Amniotic epithelial cell (primary cell): ENCODE measurements at regions not wholly inside any gene's neighbourhood (a gene's known extent, or its start where the extent isn't known, plus 50 kb on each side); places are given as distances from the start of the nearest gene placed in this dataset.

Source experiments
- DNase-seq: peaks from one replicate; pipeline ENCODE4 v3.0.0-alpha.2; 2010; ENCODE audit warnings: low read depth

- no peak for DNase-seq
Observed at GRCh38 chr2:58664523-58665151, 423.5 kb upstream of the FANCL start.

- peak; percentile 3 for DNase-seq
Observed at GRCh38 chr2:58660046-58660445, 418.9 kb upstream of the FANCL start.

GRCh38 chr2:58655152-58655551 is 414.0 kb upstream of the FANCL start:
- no peak for DNase-seq

- DNase-seq = peak; percentile 22
Observed at GRCh38 chr2:58651930-58652329, 410.8 kb upstream of the FANCL start.

GRCh38 chr2:58650781-58651180 is 409.7 kb upstream of the FANCL start:
- peak; percentile 61 for DNase-seq

GRCh38 chr2:58649756-58650155 is 408.6 kb upstream of the FANCL start:
- DNase-seq = peak; percentile 37

GRCh38 chr2:58645017-58645416 is 403.9 kb upstream of the FANCL start:
- no peak for DNase-seq

- DNase-seq = no peak
Observed at GRCh38 chr2:58644451-58644850, 403.3 kb upstream of the FANCL start.

GRCh38 chr2:58641001-58641400 is 399.9 kb upstream of the FANCL start:
- no peak for DNase-seq

GRCh38 chr2:58640042-58640441 is 398.9 kb upstream of the FANCL start:
- no peak for DNase-seq

GRCh38 chr2:58638256-58638805 is 397.2 kb upstream of the FANCL start:
- peak; percentile 58 for DNase-seq

GRCh38 chr2:58636872-58637271 is 395.7 kb upstream of the FANCL start:
- no peak for DNase-seq

- DNase-seq = no peak
Observed at GRCh38 chr2:58635801-58636375, 394.8 kb upstream of the FANCL start.

- DNase-seq = no peak
Observed at GRCh38 chr2:58634653-58635370, 393.7 kb upstream of the FANCL start.

- DNase-seq = peak; percentile 85
Observed at GRCh38 chr2:58633613-58634365, 392.7 kb upstream of the FANCL start.

- DNase-seq = no peak
Observed at GRCh38 chr2:58631986-58632385, 390.9 kb upstream of the FANCL start.

GRCh38 chr2:58629545-58630119 is 388.5 kb upstream of the FANCL start:
- peak; percentile 31 for DNase-seq

- peak; percentile 83 for DNase-seq
Observed at GRCh38 chr2:58620896-58621295, 379.8 kb upstream of the FANCL start.

GRCh38 chr2:58620093-58620492 is 379.0 kb upstream of the FANCL start:
- DNase-seq = peak; percentile 58

- DNase-seq = no peak
Observed at GRCh38 chr2:58616961-58617360, 375.8 kb upstream of the FANCL start.

GRCh38 chr2:58614219-58614618 is 373.1 kb upstream of the FANCL start:
- no peak for DNase-seq

GRCh38 chr2:58612973-58613372 is 371.8 kb upstream of the FANCL start:
- DNase-seq = no peak
